ENCODE measurements at regions not wholly inside any gene's neighbourhood (a gene's known extent, or its start where the extent isn't known, plus 50 kb on each side); places are given as distances from the start of the nearest gene placed in this dataset.
"Not testable (repeated sequence)": the region's sequence is repeated elsewhere in the genome, so short reads cannot be mapped to it uniquely, and the experiment has no call there.

DNA sequence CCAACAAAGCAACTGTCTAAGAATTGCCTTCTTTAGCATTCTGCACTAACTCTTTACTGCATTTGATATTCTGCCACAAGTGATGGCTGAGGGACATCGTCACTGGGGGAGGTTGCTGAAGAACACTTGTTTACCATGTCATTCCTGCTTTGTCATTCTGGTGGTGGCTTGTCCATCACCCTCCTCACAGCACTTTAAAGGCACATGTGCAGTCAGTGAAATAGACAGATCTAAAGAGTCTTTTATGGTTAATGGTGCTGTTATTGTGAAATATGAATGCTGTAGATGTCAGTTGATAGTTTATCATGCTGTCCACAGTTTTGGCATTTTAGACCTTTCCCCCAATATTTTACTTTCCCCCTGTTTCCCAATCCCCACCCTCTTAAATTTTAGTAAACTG lies 120.9 kb upstream of the TSC22D1 start:
- DNase-seq: peak; percentile 39

DNA sequence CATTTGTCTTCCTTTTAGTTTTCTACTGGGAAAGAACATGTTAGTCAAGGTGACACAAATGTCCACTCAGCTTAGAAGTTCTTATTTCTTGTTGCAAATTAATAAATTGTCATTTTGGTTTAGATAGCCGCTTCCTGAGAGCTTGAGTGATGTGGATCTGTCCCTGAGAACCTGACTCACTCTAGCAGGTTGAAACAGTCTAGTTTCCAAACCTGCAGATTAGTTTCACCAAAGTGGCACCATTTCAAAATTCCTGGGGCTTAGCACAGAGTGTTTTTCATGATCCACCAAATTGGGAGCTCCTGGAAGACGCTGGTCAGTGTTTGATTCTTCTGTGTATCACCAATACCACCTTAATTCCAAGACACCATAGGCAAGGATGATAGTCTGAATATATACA lies 119.4 kb upstream of the TSC22D1 start:
- DNase-seq: no peak

DNA sequence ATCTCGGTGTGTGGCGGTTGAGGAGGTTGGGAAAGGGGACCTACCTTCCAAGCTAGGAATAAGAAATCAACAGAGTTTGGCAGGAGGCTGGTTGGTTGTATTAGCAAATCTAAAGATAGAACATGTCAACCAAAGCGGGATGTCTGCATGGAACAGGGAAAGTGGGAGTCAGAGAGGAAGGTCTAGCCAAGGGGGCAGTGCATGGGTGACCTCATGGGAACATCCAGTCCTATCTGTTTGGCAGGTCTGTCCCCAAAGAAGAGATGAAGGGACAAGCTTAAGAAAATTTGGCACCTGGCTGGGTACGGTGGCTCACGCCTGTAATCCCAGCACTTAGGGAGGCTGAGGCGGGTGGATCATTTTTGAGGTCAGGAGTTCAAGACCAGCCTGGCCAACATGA lies 118.7 kb upstream of the TSC22D1 start:
- no peak for DNase-seq

DNA sequence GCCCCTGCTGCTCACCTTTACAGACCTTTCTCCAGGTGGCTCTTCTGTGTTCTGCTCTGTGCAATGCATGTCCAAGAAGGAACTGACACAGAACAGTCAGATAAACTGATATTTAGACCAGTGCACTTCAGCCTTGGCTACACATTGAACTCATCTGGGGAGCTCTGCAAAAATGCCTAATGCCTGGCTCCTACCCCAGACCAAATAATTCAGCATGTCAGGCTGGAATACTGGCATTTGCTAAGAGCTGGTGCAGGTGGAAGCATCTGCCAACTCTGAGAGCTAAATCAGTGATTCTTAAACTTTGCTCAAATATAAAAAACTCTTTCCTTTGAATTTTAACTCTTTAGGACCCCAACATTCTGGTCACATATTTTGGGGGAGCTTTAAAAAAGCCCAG lies 118.2 kb upstream of the TSC22D1 start:
- no peak for DNase-seq

DNA sequence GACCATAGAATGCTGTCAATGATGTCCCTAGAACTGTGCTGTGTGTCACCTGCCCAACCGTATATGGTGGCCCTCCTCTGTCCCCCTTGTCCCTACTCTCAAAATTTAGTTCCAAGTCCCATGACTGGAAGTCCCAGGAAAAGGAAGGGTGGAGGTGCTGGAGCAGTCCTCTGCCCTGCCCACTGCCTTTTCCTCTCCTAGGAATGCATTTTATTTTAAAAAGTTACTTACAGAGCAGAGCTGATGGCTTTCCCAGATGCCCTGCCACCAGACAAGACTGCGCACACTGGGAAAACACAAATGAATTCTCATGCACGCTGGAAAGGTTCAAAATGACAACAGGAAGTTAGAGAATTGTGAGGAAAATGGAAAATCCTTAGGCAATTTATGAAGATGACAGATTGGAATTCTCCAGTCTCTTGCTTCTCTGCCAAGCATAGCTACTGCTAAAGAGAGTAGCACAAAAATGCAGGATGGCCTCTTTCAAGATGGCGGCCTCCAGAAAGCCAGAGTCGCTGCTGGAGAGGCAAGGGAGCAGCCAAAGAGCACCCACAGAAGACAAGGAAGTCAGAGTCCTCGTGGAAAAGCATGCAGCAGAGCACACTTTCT lies 117.1 kb upstream of the TSC22D1 start:
- no peak for DNase-seq

DNA sequence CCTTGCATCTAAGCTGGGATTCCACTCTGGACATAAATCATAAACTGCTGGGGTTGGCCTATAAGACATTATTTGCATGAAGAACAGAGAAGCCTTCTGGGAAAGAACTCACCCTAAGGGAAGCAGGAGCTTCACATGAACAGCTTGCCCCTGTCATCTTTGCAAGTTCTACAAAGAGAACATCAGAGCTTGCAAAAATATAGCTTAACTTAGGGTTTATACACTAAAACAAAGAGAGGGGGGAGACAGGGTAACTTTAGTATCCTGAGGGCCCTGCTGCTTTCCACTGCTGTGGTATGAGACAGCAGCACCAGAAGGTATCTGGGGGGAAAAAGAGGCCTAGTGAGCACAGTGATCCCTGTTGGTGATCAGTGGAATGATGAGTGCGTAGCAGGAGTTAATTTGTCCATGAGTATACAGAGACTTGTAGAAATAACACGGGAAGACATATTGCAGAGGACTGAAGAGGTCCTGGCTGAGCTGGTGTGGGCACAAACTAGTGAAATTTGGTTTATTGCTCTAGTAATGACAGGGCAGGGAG lies 116.1 kb upstream of the TSC22D1 start:
- peak; percentile 14 for DNase-seq

DNA sequence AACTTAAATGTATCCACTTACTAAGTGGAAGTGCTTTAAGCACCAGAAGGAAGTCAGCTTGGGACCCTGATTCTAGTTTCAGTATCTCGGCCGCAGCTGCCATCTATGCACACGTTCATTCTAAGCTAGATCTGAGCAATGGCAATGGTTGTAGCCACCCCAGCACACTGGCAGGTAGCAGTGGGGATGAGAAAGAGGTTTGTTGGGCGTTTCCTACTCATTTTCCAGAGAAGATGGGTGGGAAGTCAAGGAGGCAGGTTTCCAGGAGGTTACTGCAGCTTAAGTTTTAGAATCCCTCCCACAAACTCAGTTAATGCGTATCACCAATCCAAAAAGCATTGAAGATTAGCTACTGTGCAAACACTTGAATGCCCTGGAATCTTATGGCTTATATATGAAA lies 114.2 kb upstream of the TSC22D1 start:
- no peak for DNase-seq

DNA sequence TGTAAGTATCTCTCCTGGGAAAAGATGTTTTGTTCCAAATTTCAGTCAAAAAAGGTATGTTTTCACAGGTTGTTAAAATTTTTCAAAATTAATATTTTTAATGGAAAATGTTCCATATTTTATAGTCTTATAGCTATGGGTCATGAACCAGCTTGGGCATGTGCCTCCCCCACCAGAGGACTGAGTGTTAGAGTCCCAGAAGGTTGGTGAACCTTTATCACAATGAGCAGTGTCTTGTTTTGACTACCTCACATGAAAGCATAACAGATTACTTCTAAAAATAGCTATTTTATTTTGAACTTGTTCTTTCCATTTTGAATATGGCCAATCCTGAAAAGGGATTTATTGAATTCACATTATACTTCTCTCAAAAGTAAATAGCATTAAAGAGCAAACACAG lies 112.5 kb upstream of the TSC22D1 start:
- DNase-seq: no peak

DNA sequence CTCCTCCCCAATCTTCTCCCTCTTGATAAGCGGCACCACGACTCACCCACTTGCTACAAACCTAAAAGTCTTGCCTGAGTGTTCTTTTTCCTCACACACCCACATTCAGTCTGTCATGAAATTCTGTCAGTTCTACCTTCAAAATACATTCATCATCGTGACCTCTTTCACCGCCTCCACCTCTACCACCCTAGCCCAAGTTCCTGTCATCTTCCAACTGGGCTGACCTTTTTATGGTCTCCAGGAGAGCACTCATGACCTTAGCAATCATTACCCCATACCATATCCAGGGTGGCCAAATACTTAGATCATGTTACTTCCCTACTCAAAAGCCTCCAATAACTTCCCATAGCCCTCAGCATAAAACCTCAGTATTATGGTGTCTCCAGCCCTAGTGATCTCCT lies 110.4 kb upstream of the TSC22D1 start:
- no peak for DNase-seq

DNA sequence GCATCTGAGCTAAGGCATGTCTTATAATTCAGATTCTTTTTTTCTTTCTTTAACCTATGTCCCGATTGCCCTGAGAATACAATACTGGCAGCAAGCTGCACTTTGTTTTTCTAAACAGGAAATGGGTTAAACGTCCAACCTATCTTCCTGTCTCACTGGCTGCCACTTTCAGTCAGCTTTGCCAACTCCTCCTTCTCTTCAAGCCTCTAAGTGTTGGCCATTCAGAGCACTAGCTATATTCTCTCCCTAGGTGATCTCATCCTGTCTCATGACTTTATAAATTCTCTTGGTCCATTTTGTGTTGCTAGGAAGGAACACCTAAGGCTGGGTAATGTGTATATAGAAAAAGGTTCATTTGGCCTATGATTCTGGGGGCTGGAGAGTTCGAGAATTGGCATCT lies 109.5 kb upstream of the TSC22D1 start:
- no peak for DNase-seq

DNA sequence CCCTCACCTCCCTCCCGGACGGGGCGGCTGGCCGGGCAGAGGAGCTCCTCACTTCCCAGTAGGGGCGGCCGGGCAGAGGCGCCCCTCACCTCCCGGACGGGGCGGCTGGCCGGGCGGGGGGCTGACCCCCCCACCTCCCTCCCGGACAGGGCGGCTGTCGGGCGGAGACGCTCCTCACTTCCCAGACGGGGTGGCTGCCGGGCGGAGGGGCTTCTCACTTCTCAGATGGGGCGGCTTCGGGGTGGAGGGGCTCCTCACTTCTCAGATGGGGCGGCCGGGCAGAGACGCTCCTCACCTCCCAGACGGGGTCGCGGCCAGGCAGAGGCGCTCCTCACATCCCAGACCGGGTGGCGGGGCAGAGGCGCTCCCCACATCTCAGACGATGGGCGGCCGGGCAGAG lies 106.3 kb upstream of the TSC22D1 start:
- DNase-seq: not testable (repeated sequence)

DNA sequence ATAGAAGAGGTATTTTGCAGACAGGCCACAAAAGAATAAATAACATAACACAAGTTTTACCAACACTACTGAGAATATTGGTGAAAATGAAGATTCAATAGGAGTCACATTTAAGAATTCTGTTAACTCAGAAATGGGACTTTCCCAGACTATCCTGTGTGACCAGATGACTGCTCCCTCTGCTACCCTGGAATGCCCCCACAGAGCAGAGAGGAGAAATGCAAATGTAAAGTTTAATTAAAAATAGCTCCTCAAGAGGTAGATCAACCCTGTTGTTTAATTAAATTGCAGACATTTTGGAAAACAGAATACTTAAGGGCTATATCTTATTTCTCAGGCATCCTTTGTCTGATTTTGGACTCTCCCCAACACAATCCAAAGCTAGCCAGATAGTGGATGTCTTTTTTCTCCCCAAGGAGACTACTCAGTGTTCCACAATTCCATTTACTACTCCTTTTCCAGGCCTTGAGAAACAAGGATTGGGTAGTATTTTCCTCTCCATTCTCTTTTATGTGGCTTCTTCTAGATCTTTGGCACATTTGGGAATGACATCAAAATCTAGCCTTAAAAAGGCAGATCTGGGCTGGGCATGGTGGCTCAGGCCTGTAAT lies 104.7 kb upstream of the TSC22D1 start:
- no peak for DNase-seq

DNA sequence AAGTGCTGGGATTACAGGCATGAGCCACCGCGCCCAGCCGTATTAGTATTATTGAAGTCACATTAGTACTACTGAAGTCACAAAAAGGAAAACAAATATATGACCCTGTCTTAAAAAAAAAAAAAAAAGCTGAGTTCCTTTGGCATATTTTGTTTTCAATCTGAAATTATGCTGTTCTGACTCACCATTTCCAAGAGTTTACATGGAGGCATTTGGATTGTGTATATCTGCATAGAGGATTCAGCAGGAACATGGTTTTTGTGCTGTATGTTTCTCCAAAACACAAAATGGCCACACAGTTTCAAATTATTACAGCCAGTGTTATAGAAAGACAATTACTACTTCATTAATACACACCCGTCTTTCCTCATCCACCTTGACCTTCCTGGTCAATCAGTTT lies 103.5 kb upstream of the TSC22D1 start:
- no peak for DNase-seq

DNA sequence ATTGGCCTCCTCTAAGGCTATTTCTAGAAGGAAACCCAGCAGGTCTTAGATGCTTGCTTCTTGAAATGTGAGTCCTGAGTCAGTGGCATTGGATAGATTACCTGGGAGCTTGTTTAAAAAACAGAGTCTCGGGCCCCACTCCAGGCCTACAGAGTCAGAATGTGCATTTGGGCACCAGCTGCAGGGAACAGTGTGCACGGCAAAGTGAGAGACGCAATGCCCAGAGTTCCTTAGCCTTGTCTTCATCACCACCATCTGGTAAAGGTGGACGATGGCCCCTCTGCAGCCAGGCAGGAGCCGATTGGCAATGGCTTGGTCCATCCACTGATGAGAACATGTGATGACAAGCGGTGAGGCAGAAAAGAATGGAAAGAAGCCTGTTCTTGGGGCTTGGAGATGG lies 102.1 kb upstream of the TSC22D1 start:
- DNase-seq: no peak

DNA sequence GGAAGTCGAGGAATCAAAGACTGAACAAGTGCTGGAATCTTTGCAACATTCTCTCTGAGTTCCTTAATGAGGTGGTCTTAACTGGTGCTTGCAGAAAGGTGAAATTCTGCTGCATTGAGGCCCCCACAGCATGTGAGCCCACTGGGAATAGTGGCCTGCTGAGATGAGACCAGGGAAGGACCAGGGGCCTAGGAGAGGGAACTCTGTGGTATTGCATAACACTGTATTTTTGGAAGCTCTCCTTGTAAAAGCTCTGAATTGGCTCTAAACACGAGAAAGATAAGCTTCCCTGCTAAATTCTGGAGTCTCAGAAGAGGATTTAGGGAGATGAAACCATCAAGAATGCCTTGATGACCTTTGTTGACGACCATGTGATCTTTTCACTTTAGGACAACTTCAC lies 100.4 kb upstream of the TSC22D1 start:
- DNase-seq: no peak

DNA sequence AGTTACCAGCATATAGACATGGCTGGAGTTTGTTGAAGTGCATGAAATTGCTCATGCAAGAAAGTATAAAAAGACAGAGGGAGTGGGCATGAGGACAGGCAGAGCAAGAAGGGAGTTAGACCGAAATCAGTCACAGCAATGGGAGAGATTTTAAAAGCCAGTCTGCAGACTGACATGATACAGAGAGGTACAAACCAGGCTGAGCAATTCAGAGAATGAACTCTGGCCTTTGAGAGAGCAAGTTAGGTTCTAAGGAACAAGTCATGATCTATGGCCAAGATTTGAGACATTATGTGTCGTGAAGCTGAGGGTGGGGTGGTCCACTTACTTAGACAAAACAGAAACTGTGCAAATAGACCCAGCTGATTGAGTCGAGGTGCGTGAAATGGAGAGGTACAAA lies 93.4 kb upstream of the TSC22D1 start:
- no peak for DNase-seq

DNA sequence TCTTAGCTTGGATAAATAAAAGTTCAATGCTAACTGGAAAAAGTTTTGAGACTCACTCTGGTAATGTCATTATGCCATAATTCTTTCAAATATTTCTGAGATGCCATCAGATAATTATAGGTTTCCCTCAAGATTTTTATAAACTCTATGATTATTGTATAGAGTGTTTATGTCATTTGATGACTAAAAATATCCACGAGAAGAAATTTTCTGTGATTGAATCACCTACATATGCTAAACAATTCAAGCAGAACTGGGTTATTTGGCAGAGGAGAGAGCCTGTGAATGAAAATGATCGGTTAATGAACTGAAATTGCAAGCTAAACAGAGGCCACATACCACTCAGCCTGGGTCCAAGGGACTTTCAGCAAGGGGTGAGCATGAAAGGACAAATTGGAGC lies 92.6 kb upstream of the TSC22D1 start:
- no peak for DNase-seq

DNA sequence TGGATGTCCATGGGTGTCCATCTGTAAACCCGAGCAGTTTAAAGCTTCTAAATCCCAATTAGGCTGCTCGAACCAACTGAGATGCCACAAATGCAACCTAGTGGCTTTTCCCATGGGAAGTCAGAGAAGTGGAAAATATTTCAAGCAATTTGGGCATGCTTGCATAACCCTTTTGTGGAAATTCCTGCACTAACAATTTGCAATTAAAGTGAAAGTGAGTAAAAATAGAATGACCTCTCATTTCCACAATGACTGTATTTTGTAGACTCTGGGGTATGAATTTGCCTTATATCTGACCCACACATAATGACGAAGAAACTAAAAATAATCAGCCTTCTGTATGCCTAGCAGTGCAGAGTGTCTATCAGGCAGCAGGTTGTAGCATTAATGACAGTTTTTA lies 91.8 kb upstream of the TSC22D1 start:
- no peak for DNase-seq

DNA sequence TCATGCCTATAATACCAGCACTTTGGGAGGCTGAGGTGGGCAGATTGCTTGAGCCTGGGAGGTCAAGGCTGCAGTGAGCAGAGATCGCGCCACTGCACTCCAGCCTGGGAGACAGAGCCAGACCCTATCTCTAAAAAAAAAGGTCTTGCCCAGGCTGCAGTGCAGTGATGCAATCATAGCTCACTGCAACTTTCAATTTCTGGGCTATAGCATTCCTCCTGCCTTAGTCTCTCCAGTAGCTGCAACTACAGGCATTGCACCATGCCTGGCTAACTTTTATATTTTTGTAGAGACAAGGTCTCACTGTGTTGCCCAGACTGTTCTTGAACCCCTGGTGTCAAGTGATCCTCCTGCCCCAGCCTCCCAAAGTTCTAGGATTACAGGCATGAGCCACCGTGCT lies 90.4 kb upstream of the TSC22D1 start:
- DNase-seq: not testable (repeated sequence)

DNA sequence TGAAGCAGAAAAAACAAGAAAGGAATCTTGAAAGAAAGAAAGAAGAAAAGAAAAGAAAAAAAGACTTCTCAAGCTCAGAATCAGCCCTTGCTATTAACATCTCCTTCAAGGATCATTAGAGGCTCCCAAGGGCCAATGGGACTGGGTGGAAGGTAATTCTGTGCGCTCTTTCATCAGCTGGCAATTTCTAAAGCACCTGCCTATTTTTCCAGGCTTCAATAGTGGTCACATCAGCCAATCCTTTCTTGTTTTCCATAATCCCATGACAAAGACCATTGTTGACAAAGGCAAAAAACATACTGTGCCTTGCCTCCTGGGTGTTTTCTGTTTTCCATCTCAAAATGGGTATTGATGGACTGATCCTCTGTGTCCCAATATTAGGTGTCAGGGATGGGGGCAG lies 88.2 kb upstream of the TSC22D1 start:
- no peak for DNase-seq

DNA sequence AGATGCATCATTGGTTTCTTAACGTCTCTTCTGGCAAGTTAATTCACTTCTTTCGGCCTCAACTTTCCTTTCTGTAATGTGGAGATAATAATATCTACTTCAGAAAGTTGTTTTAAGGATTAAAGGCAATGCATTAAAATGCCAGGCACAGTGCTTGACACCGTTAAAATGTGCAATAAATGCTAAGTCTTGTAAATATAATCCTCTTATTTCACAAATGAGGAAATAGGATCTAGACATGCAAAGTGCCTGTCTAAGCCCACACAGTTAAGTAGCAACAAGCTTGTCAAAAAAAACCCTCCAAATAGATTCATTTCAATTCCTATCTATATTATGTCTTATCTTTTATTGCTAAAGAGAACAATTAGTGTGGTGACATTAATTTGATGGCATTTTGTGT lies 86.4 kb upstream of the TSC22D1 start:
- no peak for DNase-seq

DNA sequence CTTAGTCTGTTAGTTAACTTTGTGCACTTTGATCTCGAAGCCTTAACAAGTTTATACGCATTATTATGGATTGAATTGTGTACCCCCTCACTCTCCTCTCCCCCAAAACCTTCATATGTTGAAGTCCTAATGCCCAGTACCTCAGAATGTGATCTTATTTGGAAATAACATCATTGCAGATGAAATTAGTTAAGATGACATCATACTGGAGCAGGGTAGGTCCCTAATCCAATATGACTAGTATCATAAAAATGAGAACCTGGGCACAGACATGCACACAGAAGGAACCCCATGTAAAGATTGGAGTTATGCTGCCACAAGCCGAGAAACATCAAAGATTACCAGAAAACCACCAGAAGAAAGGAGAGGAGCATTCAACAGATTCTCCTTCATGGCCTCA lies 85.8 kb upstream of the TSC22D1 start:
- no peak for DNase-seq

DNA sequence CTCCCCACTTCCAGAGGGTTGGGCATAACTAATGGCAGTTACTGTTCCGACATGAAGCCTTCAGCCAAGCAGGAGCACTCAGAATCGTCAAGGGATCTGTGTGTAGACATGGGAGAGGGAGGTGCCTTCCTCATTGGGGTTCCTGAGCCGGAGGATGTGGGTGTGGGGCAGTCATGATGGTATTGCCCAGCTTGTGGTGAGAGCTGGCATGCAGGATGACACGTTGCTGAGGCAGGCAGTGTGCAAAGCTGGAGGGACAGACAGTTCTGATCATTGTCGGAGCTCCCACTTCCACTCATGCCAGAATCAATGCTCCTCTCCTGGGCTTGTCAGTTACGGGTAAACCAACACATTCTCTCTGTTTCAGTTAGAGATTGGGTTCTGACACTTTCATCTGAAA lies 83.9 kb upstream of the TSC22D1 start:
- no peak for DNase-seq

DNA sequence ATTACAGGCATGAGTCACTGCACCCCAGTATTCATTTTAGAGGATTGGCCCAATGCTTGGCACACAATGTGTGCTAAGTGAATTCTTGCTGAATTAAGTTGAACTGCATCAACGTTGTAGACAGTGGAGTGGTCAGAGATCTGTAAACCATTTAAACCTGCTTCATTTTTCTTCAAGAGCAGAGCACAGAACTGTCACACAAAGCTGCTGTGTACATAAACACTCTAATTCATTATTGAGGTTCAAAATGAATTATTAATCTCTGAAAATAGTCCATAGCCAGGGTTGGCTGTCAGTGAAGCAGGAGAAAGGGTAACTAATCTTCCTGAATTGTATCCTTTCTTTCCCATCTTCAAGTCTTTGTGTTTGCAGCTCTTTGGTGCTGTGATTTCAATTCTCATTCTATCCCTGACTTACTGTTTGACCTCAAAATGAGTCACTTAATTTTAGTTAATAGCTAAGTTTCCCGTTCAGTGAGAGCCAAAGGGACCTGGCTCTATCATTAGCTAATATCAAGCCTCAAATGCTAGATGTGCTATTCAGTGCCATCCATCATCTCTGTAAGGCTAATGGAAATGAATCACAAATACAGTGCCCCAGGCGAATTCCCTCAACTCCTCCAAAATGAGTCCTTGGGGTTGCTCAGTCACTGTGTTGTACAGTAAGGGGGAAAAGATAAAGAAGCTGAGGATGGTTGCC lies 77.0 kb upstream of the TSC22D1 start:
- no peak for DNase-seq

DNA sequence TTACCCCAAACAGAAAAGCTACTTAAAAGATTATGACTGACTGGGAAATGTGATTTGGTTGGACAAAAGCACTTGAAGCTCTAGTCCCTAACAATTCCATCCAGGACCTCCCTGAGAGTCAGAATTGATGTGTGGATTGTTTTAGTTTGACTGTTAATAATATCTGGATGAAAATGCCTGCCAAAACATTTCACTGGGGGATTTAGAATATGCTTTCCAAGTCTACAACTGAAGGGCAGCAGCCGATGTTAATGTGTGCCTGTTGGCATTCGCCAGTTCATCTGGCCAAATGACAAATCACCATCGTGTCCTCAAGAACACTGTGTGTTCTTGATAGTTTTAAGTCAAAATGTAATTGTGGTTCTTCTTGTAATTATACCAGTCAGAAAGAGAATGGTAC lies 76.0 kb upstream of the TSC22D1 start:
- DNase-seq: no peak
